ENCODE measurements at regions not wholly inside any gene's neighbourhood (a gene's known extent, or its start where the extent isn't known, plus 50 kb on each side); places are given as distances from the start of the nearest gene placed in this dataset.

DNA sequence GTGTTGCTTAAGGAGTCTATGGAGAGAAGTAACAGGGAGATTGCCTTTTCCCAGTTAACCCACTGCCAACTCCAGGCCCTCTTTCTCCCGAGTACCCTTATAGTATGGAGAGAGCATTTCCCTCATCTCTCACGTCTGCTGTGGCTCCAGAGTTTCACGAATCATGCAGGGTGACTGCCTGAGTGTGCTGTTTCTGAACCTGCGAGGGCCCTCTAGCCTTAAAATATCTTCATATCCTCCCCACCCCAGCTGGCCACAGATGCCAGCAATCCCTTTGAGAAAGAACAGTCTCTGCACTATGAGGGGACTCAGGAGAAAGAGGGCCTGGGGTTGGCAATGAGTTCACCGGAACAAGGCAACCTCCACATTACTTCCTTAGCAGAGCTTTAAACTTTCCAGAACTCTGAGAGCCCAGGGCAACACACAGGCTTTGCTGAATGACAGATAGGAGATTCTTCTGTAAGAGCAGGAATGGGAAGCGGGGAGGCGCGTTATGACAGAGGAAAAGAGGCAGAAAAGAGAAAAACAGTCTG is 81.6 kb upstream of the ANKH start:
- TF ChIP-seq EZH2phosphoT487 (IDR thresholded peaks at IDR 0.05; ENCODE audit: insufficient read depth, low read depth) (no peak), EZH2 (IDR thresholded peaks at IDR 0.05; ENCODE audit: insufficient read depth, poor library complexity, severe bottlenecking) (no peak)
